ENCODE measurements at regions not wholly inside any gene's neighbourhood (a gene's known extent, or its start where the extent isn't known, plus 50 kb on each side); places are given as distances from the start of the nearest gene placed in this dataset.

DNA sequence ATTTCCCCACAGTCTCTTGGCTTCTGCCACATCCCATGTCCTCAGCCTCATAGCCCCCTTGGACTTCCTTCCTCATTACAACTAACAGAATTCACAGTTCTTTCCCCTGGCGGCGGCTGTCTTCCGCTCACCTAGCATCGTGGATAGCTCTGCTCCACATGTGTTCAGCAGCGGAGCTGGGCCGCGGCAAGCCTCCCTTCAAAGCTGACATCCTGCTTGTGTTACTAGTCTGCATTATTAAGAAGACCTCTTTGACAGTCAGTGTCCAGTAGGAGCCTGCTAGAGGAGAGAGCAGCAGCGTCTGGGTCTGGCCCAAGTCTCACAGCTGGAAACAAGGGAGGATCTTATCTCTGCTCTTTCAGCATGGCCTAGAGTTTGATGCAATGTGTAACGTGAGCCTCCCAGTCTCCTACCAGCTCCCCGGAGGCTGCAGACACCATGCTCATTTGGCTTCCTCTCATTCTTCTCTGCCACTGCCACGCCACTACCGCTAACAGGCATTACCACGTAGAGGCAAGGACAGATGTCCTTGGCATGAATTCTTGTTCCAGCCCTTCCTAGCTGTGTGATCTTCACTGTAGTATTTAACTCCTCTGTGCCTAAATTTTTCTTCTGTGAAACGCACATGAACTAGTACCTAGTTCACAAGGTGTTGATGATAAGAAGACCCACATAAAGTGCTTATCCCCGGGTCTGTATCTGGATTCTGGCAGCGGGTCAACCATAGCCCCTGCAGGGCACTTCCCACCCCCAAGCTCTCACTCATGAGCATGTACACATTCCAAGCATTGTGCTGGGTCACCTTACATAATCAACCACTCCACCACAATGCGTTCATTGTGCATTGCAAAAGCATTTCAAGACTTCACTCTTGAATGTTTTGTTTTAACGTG lies 107.1 kb upstream of the BACH2 start:
- TF ChIP-seq CTCF (IDR thresholded peaks at IDR 0.05; ENCODE audit: extremely low read depth, missing control alignments), result no peak
- DNase-seq (ENCODE audit: low spot score), result no peak

DNA sequence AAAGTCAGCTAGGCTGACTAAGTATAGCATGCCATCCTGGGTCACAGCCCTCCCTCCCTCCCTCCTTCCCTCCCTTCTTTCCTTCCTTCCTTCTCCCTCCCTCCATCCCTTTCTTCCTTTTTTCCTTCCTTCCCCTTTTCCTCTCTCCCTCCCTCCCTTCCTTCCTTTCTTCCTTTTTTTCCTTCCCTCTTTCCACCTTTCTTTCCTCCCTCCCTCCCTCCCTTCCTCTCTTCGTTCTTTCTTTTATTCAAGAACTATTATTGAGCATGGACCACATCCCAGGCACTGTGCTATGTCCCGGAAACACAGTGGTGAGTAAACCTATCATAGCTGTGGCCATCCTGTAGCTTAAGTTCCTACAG lies 106.2 kb upstream of the BACH2 start:
- no peak for DNase-seq (ENCODE audit: low spot score)
- TF ChIP-seq CTCF (IDR thresholded peaks at IDR 0.05; ENCODE audit: extremely low read depth, missing control alignments), result no peak

- DNase-seq (ENCODE audit: low spot score), result no peak
- no peak for TF ChIP-seq CTCF (IDR thresholded peaks at IDR 0.05; ENCODE audit: extremely low read depth, missing control alignments)
Measured at GRCh38 chr6:90401933-90402830, 105.5 kb upstream of the BACH2 start.

DNA sequence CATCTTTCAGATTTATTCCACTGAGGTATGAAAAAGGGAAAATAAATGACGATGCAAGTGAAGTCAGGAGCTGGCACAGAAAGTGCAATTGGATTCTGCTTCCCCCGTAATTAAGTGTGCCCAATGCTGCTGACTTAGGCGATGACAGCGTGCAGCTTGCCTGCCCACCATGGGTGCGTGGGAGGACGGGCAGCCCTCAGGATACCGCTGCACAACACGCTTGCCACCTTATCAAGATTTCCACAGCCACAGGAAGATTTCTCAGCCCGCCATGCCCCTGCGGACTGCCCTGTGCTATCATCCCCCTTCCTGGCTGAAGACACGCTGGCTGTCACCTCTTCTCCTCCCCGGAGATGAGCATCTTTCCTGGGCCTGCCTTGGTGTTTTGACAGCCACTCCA lies 103.3 kb upstream of the BACH2 start:
- no peak for TF ChIP-seq CTCF (IDR thresholded peaks at IDR 0.05; ENCODE audit: extremely low read depth, missing control alignments)
- DNase-seq (ENCODE audit: low spot score), result no peak

DNA sequence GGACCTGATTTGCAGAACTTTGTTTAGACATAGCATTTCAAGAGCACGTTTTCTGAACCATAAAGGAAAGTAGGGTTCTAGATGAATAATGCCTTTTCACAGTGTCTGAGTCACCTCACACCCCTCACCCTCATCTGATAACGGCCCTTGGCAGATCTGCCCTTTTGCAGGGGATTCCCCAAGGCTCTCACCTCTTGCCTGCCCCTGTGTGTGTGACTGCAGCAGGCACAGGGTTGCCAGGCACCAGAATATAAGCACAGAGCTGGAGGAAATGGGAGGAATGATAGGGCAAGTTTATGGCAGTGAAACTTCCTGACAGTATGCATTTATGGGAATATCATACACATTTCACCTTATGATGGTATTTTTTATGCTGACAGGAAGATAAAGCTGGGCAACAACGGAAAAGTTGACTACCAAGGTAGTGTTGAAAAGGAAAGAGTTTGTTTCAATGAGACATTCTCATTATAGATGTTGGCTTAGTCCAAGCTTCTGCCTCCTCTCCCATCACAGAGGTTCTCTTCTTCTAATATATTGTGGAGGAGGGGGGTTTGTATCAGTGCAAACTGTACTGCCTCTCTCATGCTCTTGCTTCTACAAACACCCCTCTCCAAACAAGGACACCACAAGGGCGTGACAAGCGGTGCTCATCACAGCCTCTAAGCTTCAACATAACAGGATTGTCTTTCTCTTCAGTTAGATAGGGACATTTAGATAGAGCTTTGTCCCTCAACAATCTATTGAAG lies 101.5 kb upstream of the BACH2 start:
- TF ChIP-seq CTCF (IDR thresholded peaks at IDR 0.05; ENCODE audit: extremely low read depth, missing control alignments), result no peak
- no peak for DNase-seq (ENCODE audit: low spot score)

DNA sequence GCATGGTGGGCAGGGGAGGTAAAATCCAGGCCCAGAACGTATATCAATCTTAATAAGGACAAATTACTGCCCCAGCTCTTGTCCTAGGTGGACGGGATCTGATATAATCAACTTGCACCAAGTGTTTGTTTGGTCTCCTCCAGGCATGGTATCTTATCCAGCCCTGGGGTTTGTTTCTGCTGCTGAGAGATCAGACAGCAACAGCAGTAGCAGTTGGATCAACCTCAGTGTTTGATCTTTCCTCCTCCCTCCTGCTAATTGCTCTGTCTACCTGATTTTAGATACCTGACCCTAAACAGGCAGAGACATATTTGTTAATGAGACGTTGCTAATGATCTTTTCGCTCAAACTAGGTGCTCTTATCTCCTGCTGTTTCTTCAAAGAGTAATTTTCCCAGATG lies 100.4 kb upstream of the BACH2 start:
- no peak for TF ChIP-seq CTCF (IDR thresholded peaks at IDR 0.05; ENCODE audit: extremely low read depth, missing control alignments)
- DNase-seq (ENCODE audit: low spot score), result no peak

All from GM20000 (cell line).